ENCODE measurements at regions not wholly inside any gene's neighbourhood (a gene's known extent, or its start where the extent isn't known, plus 50 kb on each side); places are given as distances from the start of the nearest gene placed in this dataset.

GRCh38 chr13:44191103-44191502, 182.5 kb upstream of the SERP2 start:
- no peak for FAIRE-seq

- no peak for FAIRE-seq
Observed at GRCh38 chr13:44191504-44192171, 182.0 kb upstream of the SERP2 start.

- FAIRE-seq = no peak
Observed at GRCh38 chr13:44193731-44194130, 179.9 kb upstream of the SERP2 start.

- FAIRE-seq = no peak
Observed at GRCh38 chr13:44195245-44195644, 178.4 kb upstream of the SERP2 start.

- no peak for FAIRE-seq
Observed at GRCh38 chr13:44196196-44196751, 177.3 kb upstream of the SERP2 start.

GRCh38 chr13:44197791-44198770, 175.5 kb upstream of the SERP2 start:
- FAIRE-seq = no peak

GRCh38 chr13:44198826-44199225, 174.8 kb upstream of the SERP2 start:
- FAIRE-seq = no peak

GRCh38 chr13:44199627-44200207, 173.9 kb upstream of the SERP2 start:
- no peak for FAIRE-seq

GRCh38 chr13:44206434-44206833, 167.2 kb upstream of the SERP2 start:
- no peak for FAIRE-seq

GRCh38 chr13:44207476-44207875, 166.1 kb upstream of the SERP2 start:
- no peak for FAIRE-seq

GRCh38 chr13:44210525-44210924, 163.1 kb upstream of the SERP2 start:
- no peak for FAIRE-seq

- FAIRE-seq = no peak
Observed at GRCh38 chr13:44211286-44211685, 162.3 kb upstream of the SERP2 start.

- FAIRE-seq = no peak
Observed at GRCh38 chr13:44211704-44212346, 161.8 kb upstream of the SERP2 start.

- FAIRE-seq = no peak
Observed at GRCh38 chr13:44212633-44213396, 160.8 kb upstream of the SERP2 start.

- no peak for FAIRE-seq
Observed at GRCh38 chr13:44218501-44219240, 155.0 kb upstream of the SERP2 start.

- no peak for FAIRE-seq
Observed at GRCh38 chr13:44219577-44220548, 153.8 kb upstream of the SERP2 start.

- FAIRE-seq = no peak
Observed at GRCh38 chr13:44220948-44221347, 152.7 kb upstream of the SERP2 start.

GRCh38 chr13:44221657-44222056, 152.0 kb upstream of the SERP2 start:
- peak; percentile 33 for FAIRE-seq

- FAIRE-seq = no peak
Observed at GRCh38 chr13:44223770-44224444, 149.7 kb upstream of the SERP2 start.
